ENCODE measurements at regions not wholly inside any gene's neighbourhood (a gene's known extent, or its start where the extent isn't known, plus 50 kb on each side); places are given as distances from the start of the nearest gene placed in this dataset.

GRCh38 chr5:171706736-171707441 lies 78.7 kb upstream of the SMIM23 start:
- Mint-ChIP-seq H3K4me1 (no peaks in the 10 kb centered on the region), H3K27me3 (peaks cover 5% of the 10 kb centered on the region), H3K27ac (no peak overlapping the region), H3K4me3 (no peak overlapping the region), H3K9me3 (ENCODE audit: insufficient read depth) (no peaks in the 10 kb centered on the region)
- intact Hi-C loops (cut with micrococcal nuclease), result no loop called here
- ATAC-seq (ENCODE audit: low read depth), result no peak
- H3K4me3 ChIP-seq (ENCODE audit: control extremely low read depth in 1 of 5, extremely low read depth in 1 of 5, insufficient read depth in 1 of 5, low read depth in 2 of 5, low read length in 4 of 5), result no peak overlapping the region
- ChIA-PET POLR2A (no interaction called here), CTCF (no interaction called here)
- no peaks in the 10 kb centered on the region for H3K79me2 ChIP-seq (ENCODE audit: control insufficient read depth, insufficient read depth, low read length)
- no peak overlapping the region for H3K9ac ChIP-seq (ENCODE audit: low read length)
- no peak overlapping the region for H3K4me2 ChIP-seq (replicated peaks; ENCODE audit: low read depth, low read length, poor library complexity, severe bottlenecking)
- DNase-seq, result no peak
- H3K27me3 ChIP-seq (replicated peaks in 1 of 4; ENCODE audit: control extremely low read depth in 1 of 4, control insufficient read depth in 3 of 4, insufficient read depth in 4 of 4, low read length in 3 of 4), result no peaks in the 10 kb centered on the region
- no peak overlapping the region for H3K27ac ChIP-seq (ENCODE audit: low read length in 2 of 2)
- 100% methylated on average over 2 of the region's 2 CpGs for WGBS (ENCODE audit: insufficient coverage)
- H2AFZ ChIP-seq (ENCODE audit: insufficient read depth, low read depth, low read length, poor library complexity, severe bottlenecking), result no peak overlapping the region
- no peaks in the 10 kb centered on the region for H3K36me3 ChIP-seq (replicated peaks in 1 of 2; ENCODE audit: control extremely low read depth in 1 of 2, control insufficient read depth in 1 of 2, extremely low read depth in 1 of 2, insufficient read depth in 2 of 2, low read length in 1 of 2)
- no peaks in the 10 kb centered on the region for H4K20me1 ChIP-seq (ENCODE audit: control insufficient read depth, insufficient read depth, low read length, poor library complexity, severe bottlenecking)
- no peaks in the 10 kb centered on the region for H3K9me3 ChIP-seq (ENCODE audit: control extremely low read depth in 1 of 3, control insufficient read depth in 2 of 3, insufficient read depth in 1 of 3, low read length in 2 of 3)
- no peaks in the 10 kb centered on the region for H3K4me1 ChIP-seq (ENCODE audit: control insufficient read depth in 2 of 2, insufficient read depth in 2 of 2, low read length in 2 of 2)
- TF ChIP-seq, protein P1, sequence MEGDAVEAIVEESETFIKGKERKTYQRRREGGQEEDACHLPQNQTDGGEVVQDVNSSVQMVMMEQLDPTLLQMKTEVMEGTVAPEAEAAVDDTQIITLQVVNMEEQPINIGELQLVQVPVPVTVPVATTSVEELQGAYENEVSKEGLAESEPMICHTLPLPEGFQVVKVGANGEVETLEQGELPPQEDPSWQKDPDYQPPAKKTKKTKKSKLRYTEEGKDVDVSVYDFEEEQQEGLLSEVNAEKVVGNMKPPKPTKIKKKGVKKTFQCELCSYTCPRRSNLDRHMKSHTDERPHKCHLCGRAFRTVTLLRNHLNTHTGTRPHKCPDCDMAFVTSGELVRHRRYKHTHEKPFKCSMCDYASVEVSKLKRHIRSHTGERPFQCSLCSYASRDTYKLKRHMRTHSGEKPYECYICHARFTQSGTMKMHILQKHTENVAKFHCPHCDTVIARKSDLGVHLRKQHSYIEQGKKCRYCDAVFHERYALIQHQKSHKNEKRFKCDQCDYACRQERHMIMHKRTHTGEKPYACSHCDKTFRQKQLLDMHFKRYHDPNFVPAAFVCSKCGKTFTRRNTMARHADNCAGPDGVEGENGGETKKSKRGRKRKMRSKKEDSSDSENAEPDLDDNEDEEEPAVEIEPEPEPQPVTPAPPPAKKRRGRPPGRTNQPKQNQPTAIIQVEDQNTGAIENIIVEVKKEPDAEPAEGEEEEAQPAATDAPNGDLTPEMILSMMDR (IDR thresholded peaks at IDR 0.05), result no peak
- TF ChIP-seq EZH2 (IDR thresholded peaks at IDR 0.05; ENCODE audit: borderline replicate concordance, insufficient read depth, low read depth, low read length, poor library complexity, severe bottlenecking), result no peak

GRCh38 chr5:171707442-171707792 lies 78.2 kb upstream of the SMIM23 start:
- Histone ChIP-seq H3K27me3 (replicated peaks in 1 of 4; ENCODE audit: control extremely low read depth in 1 of 4, control insufficient read depth in 3 of 4, insufficient read depth in 4 of 4, low read length in 3 of 4) (no peaks in the 10 kb centered on the region), H3K36me3 (replicated peaks in 1 of 2; ENCODE audit: control extremely low read depth in 1 of 2, control insufficient read depth in 1 of 2, extremely low read depth in 1 of 2, insufficient read depth in 2 of 2, low read length in 1 of 2) (no peaks in the 10 kb centered on the region), H2AFZ (ENCODE audit: insufficient read depth, low read depth, low read length, poor library complexity, severe bottlenecking) (no peak overlapping the region), H3K79me2 (ENCODE audit: control insufficient read depth, insufficient read depth, low read length) (no peaks in the 10 kb centered on the region), H3K4me2 (replicated peaks; ENCODE audit: low read depth, low read length, poor library complexity, severe bottlenecking) (no peak overlapping the region), H3K4me1 (ENCODE audit: control insufficient read depth in 2 of 2, insufficient read depth in 2 of 2, low read length in 2 of 2) (no peaks in the 10 kb centered on the region), H3K4me3 (ENCODE audit: control extremely low read depth in 1 of 5, extremely low read depth in 1 of 5, insufficient read depth in 1 of 5, low read depth in 2 of 5, low read length in 4 of 5) (no peak overlapping the region), H3K9ac (ENCODE audit: low read length) (no peak overlapping the region), H3K27ac (ENCODE audit: low read length in 2 of 2) (no peak overlapping the region), H4K20me1 (ENCODE audit: control insufficient read depth, insufficient read depth, low read length, poor library complexity, severe bottlenecking) (no peaks in the 10 kb centered on the region), H3K9me3 (ENCODE audit: control extremely low read depth in 1 of 3, control insufficient read depth in 2 of 3, insufficient read depth in 1 of 3, low read length in 2 of 3) (no peaks in the 10 kb centered on the region)
- ATAC-seq (ENCODE audit: low read depth) (no peak), DNase-seq (no peak)
- no peaks in the 10 kb centered on the region for H3K4me1 Mint-ChIP-seq
- CTCF ChIA-PET, result no interaction called here
- peaks cover 5% of the 10 kb centered on the region for H3K27me3 Mint-ChIP-seq
- WGBS (ENCODE audit: insufficient coverage), result 79% methylated on average over 1 of the region's 1 CpG
- H3K27ac Mint-ChIP-seq, result no peak overlapping the region
- H3K4me3 Mint-ChIP-seq, result no peak overlapping the region
- TF ChIP-seq, protein P1 (IDR thresholded peaks at IDR 0.05), result no peak
- TF ChIP-seq EZH2 (IDR thresholded peaks at IDR 0.05; ENCODE audit: borderline replicate concordance, insufficient read depth, low read depth, low read length, poor library complexity, severe bottlenecking), result no peak
- POLR2A ChIA-PET, result no interaction called here
- H3K9me3 Mint-ChIP-seq (ENCODE audit: insufficient read depth), result no peaks in the 10 kb centered on the region
- intact Hi-C loops (cut with micrococcal nuclease), result no loop called here
